Breast epithelium (tissue), 3 donors: ENCODE measurements at regions not wholly inside any gene's neighbourhood (a gene's known extent, or its start where the extent isn't known, plus 50 kb on each side); places are given as distances from the start of the nearest gene placed in this dataset.

ENCODE experiments used
- CTCF ChIP-seq, 3 donors: fragments of 450-650 bp; IDR thresholded peaks; one replicate each; pipeline ENCODE4 v1.5.1; 2016 to 2017; ENCODE audit warnings: antibody characterized with exemption in 3 of 3, mild to moderate bottlenecking in 3 of 3, moderate library complexity in 3 of 3
- POLR2A ChIP-seq: fragments of 450-650 bp; IDR thresholded peaks from one replicate; pipeline ENCODE4 v1.6.1; 2016; ENCODE audit warnings: antibody characterized with exemption, mild to moderate bottlenecking, moderate library complexity
- POLR2AphosphoS5 ChIP-seq, 3 donors: sonication (generic); formaldehyde crosslinking; IDR thresholded peaks; one replicate each; pipeline ENCODE4 v1.6.1; 2017; ENCODE audit warnings: antibody characterized with exemption in 3 of 3

GRCh38 chr4:54793856-54794422, 136.2 kb downstream of the KIT start:
- TF ChIP-seq CTCF (IDR thresholded peaks at IDR 0.05) (no peak), POLR2A (no peak), POLR2AphosphoS5 (IDR thresholded peaks at IDR 0.05) (no peak)
